Right lobe of liver (tissue), 4 donors: ENCODE measurements at regions not wholly inside any gene's neighbourhood (a gene's known extent, or its start where the extent isn't known, plus 50 kb on each side); places are given as distances from the start of the nearest gene placed in this dataset.

Source experiments
- POLR2A ChIP-seq: fragments of 450-650 bp; IDR thresholded peaks from one replicate; pipeline ENCODE4 v1.6.1; 2017; ENCODE audit warnings: antibody characterized with exemption, mild to moderate bottlenecking
- TF ChIP-seq, protein P1 (sequence below), 4 donors: fragments of 200-600 bp in 3 of 4; fragments of 450-650 bp in 1 of 4; IDR thresholded peaks; one replicate each; pipeline versions ENCODE4 v1.5.1 to v1.8.0; 2016 to 2022; ENCODE audit warnings: antibody characterized with exemption in 4 of 4, mild to moderate bottlenecking in 2 of 4
- donor health status: DM: no; HTN: no; CAD: no.
- donor health status: DM: no; HTN: no; CAD: no.
- donor health status: DM: no; HTN: yes; CAD: no.

- TF ChIP-seq, protein P1, sequence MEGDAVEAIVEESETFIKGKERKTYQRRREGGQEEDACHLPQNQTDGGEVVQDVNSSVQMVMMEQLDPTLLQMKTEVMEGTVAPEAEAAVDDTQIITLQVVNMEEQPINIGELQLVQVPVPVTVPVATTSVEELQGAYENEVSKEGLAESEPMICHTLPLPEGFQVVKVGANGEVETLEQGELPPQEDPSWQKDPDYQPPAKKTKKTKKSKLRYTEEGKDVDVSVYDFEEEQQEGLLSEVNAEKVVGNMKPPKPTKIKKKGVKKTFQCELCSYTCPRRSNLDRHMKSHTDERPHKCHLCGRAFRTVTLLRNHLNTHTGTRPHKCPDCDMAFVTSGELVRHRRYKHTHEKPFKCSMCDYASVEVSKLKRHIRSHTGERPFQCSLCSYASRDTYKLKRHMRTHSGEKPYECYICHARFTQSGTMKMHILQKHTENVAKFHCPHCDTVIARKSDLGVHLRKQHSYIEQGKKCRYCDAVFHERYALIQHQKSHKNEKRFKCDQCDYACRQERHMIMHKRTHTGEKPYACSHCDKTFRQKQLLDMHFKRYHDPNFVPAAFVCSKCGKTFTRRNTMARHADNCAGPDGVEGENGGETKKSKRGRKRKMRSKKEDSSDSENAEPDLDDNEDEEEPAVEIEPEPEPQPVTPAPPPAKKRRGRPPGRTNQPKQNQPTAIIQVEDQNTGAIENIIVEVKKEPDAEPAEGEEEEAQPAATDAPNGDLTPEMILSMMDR (IDR thresholded peaks at IDR 0.05), result peak; percentile 68 to 78 (median 76)
- TF ChIP-seq POLR2A, result no peak
Observed at GRCh38 chr12:89016970-89017778, 335.1 kb downstream of the DUSP6 start.
